NT2/D1 (cell line): ENCODE measurements at regions not wholly inside any gene's neighbourhood (a gene's known extent, or its start where the extent isn't known, plus 50 kb on each side); places are given as distances from the start of the nearest gene placed in this dataset.

ENCODE experiments used
- YY1 ChIP-seq: IDR thresholded peaks from 2 replicates; pipeline ENCODE4 v1.6.1; 2011; ENCODE audit not compliant: insufficient read length, insufficient read depth
- ZNF274 ChIP-seq: IDR thresholded peaks from 2 replicates; pipeline ENCODE4 v1.6.1; 2011; ENCODE audit warnings: mild to moderate bottlenecking, low read depth, low read length

DNA sequence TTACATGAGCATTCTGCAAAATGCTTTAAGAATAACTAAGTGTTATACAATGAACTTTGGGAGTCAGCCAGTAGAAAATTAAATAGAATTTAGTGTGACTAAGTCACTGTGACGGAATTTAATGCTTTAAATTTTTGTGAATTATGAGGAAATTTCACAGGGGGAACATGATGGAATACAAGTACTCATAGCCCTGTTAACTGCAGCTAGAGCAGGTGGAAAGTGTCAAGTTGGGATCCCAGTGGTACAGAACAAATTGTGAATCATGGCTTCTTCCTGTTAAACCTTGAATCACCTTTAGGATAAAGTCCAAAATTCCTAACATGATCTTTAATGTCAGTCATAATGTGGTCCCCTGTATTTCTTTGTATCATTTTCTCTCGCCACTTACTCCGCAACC is 212.2 kb upstream of the CENPE start:
- TF ChIP-seq ZNF274 (no peak), YY1 (no peak)
